ENCODE measurements at regions not wholly inside any gene's neighbourhood (a gene's known extent, or its start where the extent isn't known, plus 50 kb on each side); places are given as distances from the start of the nearest gene placed in this dataset.

- TF ChIP-seq AFF4 (CRISPR knock-in tag; IDR thresholded peaks at IDR 0.05; ENCODE audit: borderline replicate concordance) (no peak), NFATC4 (CRISPR knock-in tag; IDR thresholded peaks at IDR 0.05) (no peak), ZBTB43 (CRISPR knock-in tag; IDR thresholded peaks at IDR 0.05) (no peak), ZNF416 (CRISPR knock-in tag; IDR thresholded peaks at IDR 0.05) (no peak), EMX1 (CRISPR knock-in tag; IDR thresholded peaks at IDR 0.05) (no peak)
- TF ChIP-seq, protein P1, sequence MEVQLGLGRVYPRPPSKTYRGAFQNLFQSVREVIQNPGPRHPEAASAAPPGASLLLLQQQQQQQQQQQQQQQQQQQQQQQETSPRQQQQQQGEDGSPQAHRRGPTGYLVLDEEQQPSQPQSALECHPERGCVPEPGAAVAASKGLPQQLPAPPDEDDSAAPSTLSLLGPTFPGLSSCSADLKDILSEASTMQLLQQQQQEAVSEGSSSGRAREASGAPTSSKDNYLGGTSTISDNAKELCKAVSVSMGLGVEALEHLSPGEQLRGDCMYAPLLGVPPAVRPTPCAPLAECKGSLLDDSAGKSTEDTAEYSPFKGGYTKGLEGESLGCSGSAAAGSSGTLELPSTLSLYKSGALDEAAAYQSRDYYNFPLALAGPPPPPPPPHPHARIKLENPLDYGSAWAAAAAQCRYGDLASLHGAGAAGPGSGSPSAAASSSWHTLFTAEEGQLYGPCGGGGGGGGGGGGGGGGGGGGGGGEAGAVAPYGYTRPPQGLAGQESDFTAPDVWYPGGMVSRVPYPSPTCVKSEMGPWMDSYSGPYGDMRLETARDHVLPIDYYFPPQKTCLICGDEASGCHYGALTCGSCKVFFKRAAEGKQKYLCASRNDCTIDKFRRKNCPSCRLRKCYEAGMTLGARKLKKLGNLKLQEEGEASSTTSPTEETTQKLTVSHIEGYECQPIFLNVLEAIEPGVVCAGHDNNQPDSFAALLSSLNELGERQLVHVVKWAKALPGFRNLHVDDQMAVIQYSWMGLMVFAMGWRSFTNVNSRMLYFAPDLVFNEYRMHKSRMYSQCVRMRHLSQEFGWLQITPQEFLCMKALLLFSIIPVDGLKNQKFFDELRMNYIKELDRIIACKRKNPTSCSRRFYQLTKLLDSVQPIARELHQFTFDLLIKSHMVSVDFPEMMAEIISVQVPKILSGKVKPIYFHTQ (CRISPR knock-in tag; IDR thresholded peaks at IDR 0.05): no peak
- TF ChIP-seq, protein P2, sequence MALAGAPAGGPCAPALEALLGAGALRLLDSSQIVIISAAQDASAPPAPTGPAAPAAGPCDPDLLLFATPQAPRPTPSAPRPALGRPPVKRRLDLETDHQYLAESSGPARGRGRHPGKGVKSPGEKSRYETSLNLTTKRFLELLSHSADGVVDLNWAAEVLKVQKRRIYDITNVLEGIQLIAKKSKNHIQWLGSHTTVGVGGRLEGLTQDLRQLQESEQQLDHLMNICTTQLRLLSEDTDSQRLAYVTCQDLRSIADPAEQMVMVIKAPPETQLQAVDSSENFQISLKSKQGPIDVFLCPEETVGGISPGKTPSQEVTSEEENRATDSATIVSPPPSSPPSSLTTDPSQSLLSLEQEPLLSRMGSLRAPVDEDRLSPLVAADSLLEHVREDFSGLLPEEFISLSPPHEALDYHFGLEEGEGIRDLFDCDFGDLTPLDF (CRISPR knock-in tag; IDR thresholded peaks at IDR 0.05): no peak
These were observed 233.3 kb upstream of the PPFIA2 start (continued) for GRCh38 chr12:81992461-81992860.

GRCh38 chr12:81991868-81992267 lies 232.7 kb upstream of the PPFIA2 start:
- ChIA-PET POLR2A (no interaction called here), CTCF (interaction anchor here (0.9 to 1.1 kb wide), 3 partner anchors 265 to 348 kb away, joined by 3 to 6 read pairs (median 5); no protein-coding TSS in a partner anchor)
- DNase-seq (ENCODE audit: low spot score) (no peak), ATAC-seq (no peak)
- H3K36me3 Mint-ChIP-seq: no peaks in the 10 kb centered on the region
- TF ChIP-seq RORB (CRISPR knock-in tag; IDR thresholded peaks at IDR 0.05) (no peak), CDX4 (CRISPR knock-in tag; IDR thresholded peaks at IDR 0.05; ENCODE audit: borderline replicate concordance) (no peak), JUN (CRISPR knock-in tag; IDR thresholded peaks at IDR 0.05) (no peak)
- H3K27me3 Mint-ChIP-seq (ENCODE audit: low read depth): no peaks in the 10 kb centered on the region
- peaks cover 16% of the 10 kb centered on the region for H3K4me1 Mint-ChIP-seq
- no peak overlapping the region for H3K4me3 Mint-ChIP-seq
- no peak overlapping the region for H3K27ac Mint-ChIP-seq
- no peaks in the 10 kb centered on the region for H3K9me3 Mint-ChIP-seq

DNA sequence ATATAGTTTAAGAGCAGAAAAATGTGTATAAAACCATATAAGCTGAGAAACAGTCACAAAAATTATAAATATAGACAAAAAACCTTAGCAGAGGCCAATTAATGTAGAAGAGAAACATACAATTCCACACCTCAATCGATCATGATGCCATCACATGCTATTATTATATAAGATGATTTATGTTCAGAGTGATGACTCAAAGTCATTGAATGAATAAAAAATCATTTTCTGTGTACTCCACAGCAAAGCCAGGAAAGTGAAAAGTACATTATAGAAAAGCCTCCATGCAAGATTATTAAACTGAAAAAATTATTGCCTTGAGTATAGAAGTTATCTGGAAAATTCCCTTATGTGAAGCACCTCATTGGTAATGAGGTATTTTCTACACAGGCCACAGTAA lies 229.2 kb upstream of the PPFIA2 start:
- H3K4me3 Mint-ChIP-seq: no peak overlapping the region
- DNase-seq (ENCODE audit: low spot score): no peak
- H3K36me3 Mint-ChIP-seq: peaks cover 4% of the 10 kb centered on the region; the same call in 1 of the 2 replicates
- no peaks in the 10 kb centered on the region for H3K27me3 Mint-ChIP-seq (ENCODE audit: low read depth)
- POLR2A ChIA-PET: no interaction called here
- CTCF ChIA-PET: no interaction called here
- peaks cover 16% of the 10 kb centered on the region for H3K4me1 Mint-ChIP-seq
- no peak for ATAC-seq
- no peak overlapping the region for H3K27ac Mint-ChIP-seq
- H3K9me3 Mint-ChIP-seq: peaks cover 7% of the 10 kb centered on the region
- TF ChIP-seq, protein P3, sequence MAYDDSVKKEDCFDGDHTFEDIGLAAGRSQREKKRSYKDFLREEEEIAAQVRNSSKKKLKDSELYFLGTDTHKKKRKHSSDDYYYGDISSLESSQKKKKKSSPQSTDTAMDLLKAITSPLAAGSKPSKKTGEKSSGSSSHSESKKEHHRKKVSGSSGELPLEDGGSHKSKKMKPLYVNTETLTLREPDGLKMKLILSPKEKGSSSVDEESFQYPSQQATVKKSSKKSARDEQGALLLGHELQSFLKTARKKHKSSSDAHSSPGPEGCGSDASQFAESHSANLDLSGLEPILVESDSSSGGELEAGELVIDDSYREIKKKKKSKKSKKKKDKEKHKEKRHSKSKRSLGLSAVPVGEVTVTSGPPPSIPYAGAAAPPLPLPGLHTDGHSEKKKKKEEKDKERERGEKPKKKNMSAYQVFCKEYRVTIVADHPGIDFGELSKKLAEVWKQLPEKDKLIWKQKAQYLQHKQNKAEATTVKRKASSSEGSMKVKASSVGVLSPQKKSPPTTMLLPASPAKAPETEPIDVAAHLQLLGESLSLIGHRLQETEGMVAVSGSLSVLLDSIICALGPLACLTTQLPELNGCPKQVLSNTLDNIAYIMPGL (CRISPR knock-in tag; IDR thresholded peaks at IDR 0.05): no peak
- no peak for TF ChIP-seq ZNF138 (CRISPR knock-in tag; conservative IDR thresholded peaks at IDR 0.05)
- no peak for TF ChIP-seq STAT6 (CRISPR knock-in tag; conservative IDR thresholded peaks at IDR 0.05; ENCODE audit: low read depth)
- TF ChIP-seq SMAD3 (CRISPR knock-in tag; IDR thresholded peaks at IDR 0.05; ENCODE audit: borderline replicate concordance): no peak
- TF ChIP-seq AFF4 (CRISPR knock-in tag; IDR thresholded peaks at IDR 0.05; ENCODE audit: borderline replicate concordance): no peak
